WTC11 (cell line): ENCODE measurements at regions not wholly inside any gene's neighbourhood (a gene's known extent, or its start where the extent isn't known, plus 50 kb on each side); places are given as distances from the start of the nearest gene placed in this dataset.

ENCODE experiments used
- ATAC-seq: fragments of 200-7000 bp; cut with Tn5 transposase; 2 replicates; pipeline ENCODE4 v1.10.0; 2021; ENCODE audit warnings: mild to moderate bottlenecking, moderate library complexity
- CTCF ChIA-PET: fragments of 300-600 bp; sonication (Branson Sonifier 250); formaldehyde crosslinking; loops from one replicate; lab custom pipeline; 2021; ENCODE audit warnings: antibody characterized with exemption; lab: Charles Lee
- POLR2A ChIA-PET: fragments of 350-600 bp; sonication (Branson Sonifier 250); formaldehyde crosslinking; loops from one replicate; lab custom pipeline; 2021; ENCODE audit warnings: antibody characterized with exemption; lab: Charles Lee
- DNase-seq: peaks from one replicate; pipeline ENCODE4 v3.0.0; 2021; ENCODE audit warnings: low spot score
- H3K27ac Mint-ChIP-seq: 2 replicates; pipeline ENCODE4 v1.8.0; 2021; ENCODE audit warnings: mixed read lengths
- H3K27me3 Mint-ChIP-seq: 2 replicates; pipeline ENCODE4 v1.8.0; 2021; ENCODE audit warnings: low read depth, mild to moderate bottlenecking, moderate library complexity, mixed read lengths
- H3K36me3 Mint-ChIP-seq: 2 replicates; pipeline ENCODE4 v1.8.0; 2021; ENCODE audit warnings: mixed read lengths
- H3K4me1 Mint-ChIP-seq: 2 replicates; pipeline ENCODE4 v1.8.0; 2022; ENCODE audit warnings: mixed read lengths
- H3K4me3 Mint-ChIP-seq: 2 replicates; pipeline ENCODE4 v1.8.0; 2021; ENCODE audit warnings: mild to moderate bottlenecking, moderate library complexity, mixed read lengths
- H3K9me3 Mint-ChIP-seq: 2 replicates; pipeline ENCODE4 v1.8.0; 2021; ENCODE audit warnings: mixed read lengths
- ARID4B ChIP-seq: sonication (generic); formaldehyde crosslinking; IDR thresholded peaks from 2 replicates; pipeline ENCODE4 v1.8.0; 2023; ENCODE audit warnings: missing genetic modification reagents, mild to moderate bottlenecking, borderline replicate concordance
- CREM ChIP-seq: sonication (generic); formaldehyde crosslinking; IDR thresholded peaks from 2 replicates; pipeline ENCODE4 v1.8.1; 2022; ENCODE audit warnings: mild to moderate bottlenecking, missing genetic modification reagents, moderate library complexity
- ELF4 ChIP-seq: sonication (generic); formaldehyde crosslinking; IDR thresholded peaks from 2 replicates; pipeline ENCODE4 v1.8.1; 2022; ENCODE audit warnings: low read depth, mild to moderate bottlenecking, moderate library complexity, missing genetic modification reagents
- FOXJ3 ChIP-seq: sonication (generic); formaldehyde crosslinking; IDR thresholded peaks from 2 replicates; pipeline ENCODE4 v1.9.0; 2021; ENCODE audit warnings: missing genetic modification reagents, mild to moderate bottlenecking, borderline replicate concordance
- FOXP1 ChIP-seq: sonication (generic); formaldehyde crosslinking; IDR thresholded peaks from 2 replicates; pipeline ENCODE4 v1.8.0; 2022; ENCODE audit warnings: missing genetic modification reagents, mild to moderate bottlenecking, moderate library complexity, borderline replicate concordance
- GTF2I ChIP-seq: fragments of 250-450 bp; sonication (Bioruptor Pico); conservative IDR thresholded peaks from 2 replicates; pipeline ENCODE4 v1.4.0; 2021; ENCODE audit warnings: mild to moderate bottlenecking
- HMGXB4 ChIP-seq: sonication (generic); formaldehyde crosslinking; IDR thresholded peaks from 2 replicates; pipeline ENCODE4 v1.8.1; 2023; ENCODE audit warnings: mild to moderate bottlenecking, moderate library complexity, missing genetic modification reagents
- IRF2 ChIP-seq: sonication (generic); formaldehyde crosslinking; IDR thresholded peaks from 2 replicates; pipeline ENCODE4 v1.8.0; 2022; ENCODE audit warnings: low read depth, missing genetic modification reagents, borderline replicate concordance
- MAX ChIP-seq: sonication (generic); formaldehyde crosslinking; IDR thresholded peaks from 2 replicates; pipeline ENCODE4 v1.8.0; 2022; ENCODE audit warnings: mild to moderate bottlenecking, missing genetic modification reagents
- NR1H2 ChIP-seq: sonication (generic); formaldehyde crosslinking; IDR thresholded peaks from 2 replicates; pipeline ENCODE4 v1.9.0; 2021; ENCODE audit warnings: mild to moderate bottlenecking, moderate library complexity, missing genetic modification reagents
- PRRX2 ChIP-seq: fragments of 250-450 bp; sonication (Bioruptor Pico); IDR thresholded peaks from 2 replicates; pipeline ENCODE4 v1.8.0; 2021; ENCODE audit warnings: mild to moderate bottlenecking
- RORB ChIP-seq: fragments of 250-450 bp; sonication (Bioruptor Pico); IDR thresholded peaks from 2 replicates; pipeline ENCODE4 v1.9.0; 2021; ENCODE audit warnings: mild to moderate bottlenecking
- SOX15 ChIP-seq: fragments of 250-450 bp; sonication (Bioruptor Pico); IDR thresholded peaks from 2 replicates; pipeline ENCODE4 v1.9.0; 2021; ENCODE audit warnings: mild to moderate bottlenecking
- TCF7 ChIP-seq: sonication (generic); formaldehyde crosslinking; IDR thresholded peaks from 2 replicates; pipeline ENCODE4 v1.8.0; 2022; ENCODE audit warnings: mild to moderate bottlenecking, low read depth, missing genetic modification reagents, moderate library complexity
- USF2 ChIP-seq: sonication (generic); formaldehyde crosslinking; IDR thresholded peaks from 2 replicates; pipeline ENCODE4 v1.8.1; 2023; ENCODE audit warnings: mild to moderate bottlenecking, missing genetic modification reagents, moderate library complexity
- ZNF219 ChIP-seq: sonication (generic); formaldehyde crosslinking; IDR thresholded peaks from 2 replicates; pipeline ENCODE4 v1.8.0; 2023; ENCODE audit warnings: missing genetic modification reagents, mild to moderate bottlenecking, borderline replicate concordance
- ZNF232 ChIP-seq: sonication (generic); formaldehyde crosslinking; IDR thresholded peaks from 2 replicates; pipeline ENCODE4 v1.8.0; 2022; ENCODE audit warnings: mild to moderate bottlenecking, missing genetic modification reagents
- ZNF281 ChIP-seq: sonication (generic); formaldehyde crosslinking; IDR thresholded peaks from 2 replicates; pipeline ENCODE4 v1.8.0; 2023; ENCODE audit warnings: mild to moderate bottlenecking, missing genetic modification reagents
- ZNF416 ChIP-seq: fragments of 250-450 bp; sonication (Bioruptor Pico); IDR thresholded peaks from 2 replicates; pipeline ENCODE4 v1.9.0; 2021; ENCODE audit warnings: mild to moderate bottlenecking, inconsistent platforms
- ZNF425 ChIP-seq: fragments of 250-450 bp; sonication (Bioruptor Pico); conservative IDR thresholded peaks from 2 replicates; pipeline ENCODE4 v1.9.0; 2021; ENCODE audit warnings: mild to moderate bottlenecking

GRCh38 chr9:84570482-84571154, 98.9 kb upstream of the NTRK2 start:
- Mint-ChIP-seq H3K4me3 (no peak overlapping the region), H3K27ac (no peak overlapping the region), H3K9me3 (no peaks in the 10 kb centered on the region), H3K27me3 (peaks cover 24% of the 10 kb centered on the region), H3K4me1 (peaks cover 30% of the 10 kb centered on the region), H3K36me3 (no peaks in the 10 kb centered on the region)
- DNase-seq (no peak), ATAC-seq (no peak)
- TF ChIP-seq PRRX2 (CRISPR knock-in tag), result no peak
- TF ChIP-seq SOX15 (CRISPR knock-in tag), result no peak
- ChIA-PET POLR2A (no interaction called here), CTCF (no interaction called here)

GRCh38 chr9:84573083-84573482, 96.4 kb upstream of the NTRK2 start:
- peaks cover 30% of the 10 kb centered on the region for H3K4me1 Mint-ChIP-seq
- DNase-seq, result peak; percentile 51
- POLR2A ChIA-PET, result no interaction called here
- no peak overlapping the region for H3K4me3 Mint-ChIP-seq
- H3K27ac Mint-ChIP-seq, result no peak overlapping the region
- CTCF ChIA-PET, result interaction anchor here (1.2 kb wide), 1 partner anchor 176 kb away, joined by 3 read pairs; no protein-coding TSS in a partner anchor
- H3K9me3 Mint-ChIP-seq, result no peaks in the 10 kb centered on the region
- H3K36me3 Mint-ChIP-seq, result no peaks in the 10 kb centered on the region
- TF ChIP-seq CREM (CRISPR knock-in tag) (no peak), FOXJ3 (no peak), USF2 (CRISPR knock-in tag) (no peak), ELF4 (CRISPR knock-in tag) (no peak), ZNF219 (no peak), ZNF232 (no peak), TCF7 (CRISPR knock-in tag) (no peak), ZNF425 (CRISPR knock-in tag) (no peak), ZNF281 (CRISPR knock-in tag) (no peak), NR1H2 (CRISPR knock-in tag) (no peak), HMGXB4 (CRISPR knock-in tag) (no peak), MAX (no peak)
- peaks cover 22% of the 10 kb centered on the region for H3K27me3 Mint-ChIP-seq
- ATAC-seq, result peak; percentile 92

- POLR2A ChIA-PET, result no interaction called here
- peaks cover 33% of the 10 kb centered on the region for H3K4me1 Mint-ChIP-seq
- H3K4me3 Mint-ChIP-seq, result no peak overlapping the region
- ATAC-seq, result no peak
- H3K36me3 Mint-ChIP-seq, result no peaks in the 10 kb centered on the region
- no peaks in the 10 kb centered on the region for H3K9me3 Mint-ChIP-seq
- H3K27ac Mint-ChIP-seq, result no peak overlapping the region
- peaks cover 15% of the 10 kb centered on the region for H3K27me3 Mint-ChIP-seq
- CTCF ChIA-PET, result no interaction called here
- DNase-seq, result no peak
- TF ChIP-seq TCF7 (CRISPR knock-in tag), result no peak
- no peak for TF ChIP-seq ARID4B
- TF ChIP-seq FOXP1, result no peak
- no peak for TF ChIP-seq RORB (CRISPR knock-in tag)
- TF ChIP-seq FOXJ3, result no peak
- TF ChIP-seq ZNF416 (CRISPR knock-in tag), result no peak
- TF ChIP-seq IRF2 (CRISPR knock-in tag), result no peak
- TF ChIP-seq GTF2I (CRISPR knock-in tag), result no peak
These were observed 93.8 kb upstream of the NTRK2 start for GRCh38 chr9:84575705-84576104.
